Sigmoid colon (tissue), 4 donors: ENCODE measurements at regions not wholly inside any gene's neighbourhood (a gene's known extent, or its start where the extent isn't known, plus 50 kb on each side); places are given as distances from the start of the nearest gene placed in this dataset.

Source experiments
- CTCF ChIP-seq, 4 experiments: fragments of 450-650 bp in 3 of 4; fragments of 200-600 bp in 1 of 4; IDR thresholded peaks; one replicate each; pipeline ENCODE4 v1.5.1; 2016 to 2019; ENCODE audit warnings: antibody characterized with exemption in 4 of 4, mild to moderate bottlenecking in 3 of 4, moderate library complexity in 2 of 4
- EP300 ChIP-seq, 4 donors: sonication (generic); formaldehyde crosslinking; IDR thresholded peaks; one replicate each; pipeline ENCODE4 v1.6.1; 2017; ENCODE audit warnings: antibody characterized with exemption in 4 of 4

- TF ChIP-seq CTCF (IDR thresholded peaks at IDR 0.05) (no peak), EP300 (IDR thresholded peaks at IDR 0.05) (no peak)
These were observed 251.1 kb upstream of the SOX4 start for GRCh38 chr6:21342501-21342900.
